Sigmoid colon (tissue), 3 donors: ENCODE measurements at regions not wholly inside any gene's neighbourhood (a gene's known extent, or its start where the extent isn't known, plus 50 kb on each side); places are given as distances from the start of the nearest gene placed in this dataset.

ENCODE experiments used
- POLR2A ChIP-seq, 2 donors: fragments of 450-650 bp; IDR thresholded peaks; one replicate each; pipeline ENCODE4 v1.6.1; 2016; ENCODE audit warnings: antibody characterized with exemption in 2 of 2, mild to moderate bottlenecking in 2 of 2, moderate library complexity in 2 of 2
- TF ChIP-seq, protein P1 (sequence below), 4 experiments: fragments of 450-650 bp in 3 of 4; fragments of 200-600 bp in 1 of 4; IDR thresholded peaks; one replicate each; pipeline ENCODE4 v1.5.1; 2016 to 2019; ENCODE audit warnings: antibody characterized with exemption in 4 of 4, mild to moderate bottlenecking in 3 of 4, moderate library complexity in 2 of 4

DNA sequence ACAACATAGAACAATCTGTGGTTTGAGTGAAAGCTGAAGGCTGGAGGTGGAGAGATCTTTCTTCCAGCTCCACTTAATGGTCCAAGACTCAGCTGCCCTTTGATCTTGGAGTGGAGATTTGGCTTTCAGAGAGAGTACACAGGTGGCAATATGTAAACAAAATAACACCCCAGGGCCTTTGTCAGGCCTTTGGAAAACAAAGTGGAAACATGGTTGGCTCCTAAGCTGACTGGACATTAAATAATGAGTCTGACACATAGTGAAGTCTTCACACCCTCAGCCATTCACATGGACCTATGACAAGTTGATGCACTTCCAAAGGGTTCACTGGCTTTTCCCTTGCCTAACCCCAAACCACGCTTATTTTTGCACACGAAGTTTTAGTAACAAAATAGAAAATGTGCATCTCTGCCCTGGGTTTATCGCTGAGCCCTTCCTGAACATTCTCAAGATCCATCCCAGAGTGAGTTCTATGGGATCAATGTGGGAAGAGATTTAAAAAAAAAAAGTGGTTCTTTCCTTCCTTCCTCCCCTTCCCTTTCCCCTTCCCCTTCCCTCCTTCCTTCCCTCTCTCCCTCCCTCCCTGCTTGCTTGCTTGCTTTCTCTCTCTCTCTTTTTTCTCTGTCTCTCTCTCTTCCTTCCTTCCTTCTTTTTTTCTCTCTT is 201.3 kb upstream of the NT5C1B start:
- TF ChIP-seq, protein P1, sequence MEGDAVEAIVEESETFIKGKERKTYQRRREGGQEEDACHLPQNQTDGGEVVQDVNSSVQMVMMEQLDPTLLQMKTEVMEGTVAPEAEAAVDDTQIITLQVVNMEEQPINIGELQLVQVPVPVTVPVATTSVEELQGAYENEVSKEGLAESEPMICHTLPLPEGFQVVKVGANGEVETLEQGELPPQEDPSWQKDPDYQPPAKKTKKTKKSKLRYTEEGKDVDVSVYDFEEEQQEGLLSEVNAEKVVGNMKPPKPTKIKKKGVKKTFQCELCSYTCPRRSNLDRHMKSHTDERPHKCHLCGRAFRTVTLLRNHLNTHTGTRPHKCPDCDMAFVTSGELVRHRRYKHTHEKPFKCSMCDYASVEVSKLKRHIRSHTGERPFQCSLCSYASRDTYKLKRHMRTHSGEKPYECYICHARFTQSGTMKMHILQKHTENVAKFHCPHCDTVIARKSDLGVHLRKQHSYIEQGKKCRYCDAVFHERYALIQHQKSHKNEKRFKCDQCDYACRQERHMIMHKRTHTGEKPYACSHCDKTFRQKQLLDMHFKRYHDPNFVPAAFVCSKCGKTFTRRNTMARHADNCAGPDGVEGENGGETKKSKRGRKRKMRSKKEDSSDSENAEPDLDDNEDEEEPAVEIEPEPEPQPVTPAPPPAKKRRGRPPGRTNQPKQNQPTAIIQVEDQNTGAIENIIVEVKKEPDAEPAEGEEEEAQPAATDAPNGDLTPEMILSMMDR (IDR thresholded peaks at IDR 0.05), result no peak
- TF ChIP-seq POLR2A (IDR thresholded peaks at IDR 0.05), result no peak
